NCI-H510A (cell line): ENCODE measurements at regions not wholly inside any gene's neighbourhood (a gene's known extent, or its start where the extent isn't known, plus 50 kb on each side); places are given as distances from the start of the nearest gene placed in this dataset.

Experiments used
- DNase-seq: peaks from one replicate; lab custom pipeline; 2025; lab: John Stamatoyannopoulos, UW

DNA sequence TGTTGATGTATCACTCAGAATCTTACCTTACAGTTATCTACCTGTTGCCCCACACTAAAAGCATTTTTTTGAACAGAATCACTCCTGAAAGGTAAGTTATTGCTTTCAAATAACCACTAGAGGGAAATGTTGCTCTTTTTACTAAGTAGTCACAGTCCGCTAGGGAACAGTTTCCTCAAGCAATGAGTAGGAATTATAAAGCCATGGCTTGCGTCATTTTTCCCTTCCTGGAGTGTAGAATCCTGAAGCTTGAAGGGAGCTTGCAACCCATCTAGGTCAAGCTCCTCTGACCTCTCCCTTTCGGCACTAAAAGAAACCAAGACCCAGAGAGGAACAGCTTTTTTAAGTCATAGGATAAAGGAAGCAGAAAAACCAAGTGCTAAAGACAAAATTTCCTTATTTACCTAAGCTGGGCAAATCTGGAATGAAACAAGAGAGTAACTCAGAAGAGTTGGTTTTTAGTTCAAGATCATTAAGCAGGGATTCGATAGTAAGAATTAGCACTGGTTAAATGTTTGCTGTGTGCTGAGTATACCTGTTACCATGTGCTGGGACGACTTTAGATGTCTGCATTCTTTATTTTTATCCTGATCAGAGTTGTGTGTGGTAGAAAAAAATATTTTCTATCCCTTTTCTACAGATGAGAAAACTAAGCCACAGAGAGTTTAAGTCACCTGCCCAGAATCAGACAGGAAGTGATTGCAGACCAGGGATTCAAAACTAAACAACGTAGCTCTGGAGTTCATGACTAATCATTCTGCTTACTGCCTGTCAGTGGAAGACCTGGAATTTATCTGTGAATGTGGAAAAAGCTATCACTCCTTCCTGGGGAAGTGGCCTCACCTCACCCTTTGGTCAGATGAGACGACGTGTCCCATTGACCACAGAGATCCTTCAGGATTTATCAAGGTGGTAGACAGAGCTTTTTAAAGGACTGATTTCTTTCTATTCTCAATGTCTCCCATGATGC, 631.5 kb downstream of the RAB28 start:
- peak; percentile 32 for DNase-seq

GRCh38 chr4:12846368-12846767, 637.8 kb downstream of the RAB28 start:
- DNase-seq, result no peak

GRCh38 chr4:12844141-12844540, 640.0 kb downstream of the RAB28 start:
- no peak for DNase-seq

DNA sequence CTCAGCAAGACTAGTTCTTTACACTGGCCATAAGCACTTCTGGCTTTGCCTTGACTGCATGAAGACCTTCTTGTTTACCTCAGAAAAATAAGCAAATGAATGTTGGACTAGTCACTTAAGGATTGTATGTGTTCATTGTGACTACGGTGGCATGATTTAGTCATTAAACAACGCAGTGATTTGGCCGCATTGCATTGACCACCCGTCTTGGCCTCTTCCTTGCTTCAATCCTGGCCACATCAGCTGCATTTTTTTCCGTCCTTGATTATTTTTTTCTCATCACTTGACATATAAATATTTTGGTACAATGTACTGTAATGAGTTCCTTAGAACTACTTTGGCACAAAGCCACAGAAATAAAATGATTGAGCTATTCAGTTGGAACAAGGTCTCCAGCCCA, 656.2 kb downstream of the RAB28 start:
- no peak for DNase-seq

- no peak for DNase-seq
These were observed 692.6 kb downstream of the RAB28 start for GRCh38 chr4:12791536-12791935.

DNA sequence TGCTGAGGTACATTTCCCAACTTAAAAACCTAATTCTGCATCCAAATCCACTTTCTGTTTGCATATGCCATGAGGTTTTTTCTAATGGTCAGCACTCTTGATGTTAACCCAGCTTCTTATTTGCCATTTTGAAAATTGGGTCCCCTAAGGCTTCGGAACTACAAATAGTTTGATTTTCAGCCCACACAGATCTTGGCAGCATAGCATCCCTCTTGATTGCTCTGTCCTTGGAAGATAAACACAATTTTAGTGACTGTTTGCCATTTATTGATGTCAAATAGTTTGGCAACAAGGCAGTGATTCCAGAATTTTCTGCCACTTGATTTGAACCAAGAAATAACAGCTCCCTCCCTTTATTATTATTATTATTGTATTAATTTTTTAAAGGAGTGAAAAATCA, 696.9 kb downstream of the RAB28 start:
- no peak for DNase-seq

DNA sequence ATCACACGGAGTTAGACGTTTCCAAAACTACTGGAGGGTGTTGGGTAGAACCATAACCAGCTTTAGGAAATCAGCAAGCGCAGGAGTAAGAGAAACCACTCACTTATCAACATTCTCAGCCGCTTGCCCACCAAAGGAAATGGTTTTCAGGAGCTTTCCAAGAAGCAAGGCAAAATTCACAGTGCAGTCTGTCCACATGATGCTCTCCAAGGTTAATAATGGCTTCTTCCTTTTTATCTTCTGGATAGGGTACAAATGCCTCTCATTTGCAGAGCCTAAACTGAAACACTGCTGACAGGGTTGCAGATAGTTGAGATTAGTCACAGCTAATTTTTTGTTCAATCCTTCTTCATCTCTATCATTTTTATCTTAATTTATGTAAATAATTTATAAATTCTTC, 705.4 kb downstream of the RAB28 start:
- DNase-seq, result no peak

DNA sequence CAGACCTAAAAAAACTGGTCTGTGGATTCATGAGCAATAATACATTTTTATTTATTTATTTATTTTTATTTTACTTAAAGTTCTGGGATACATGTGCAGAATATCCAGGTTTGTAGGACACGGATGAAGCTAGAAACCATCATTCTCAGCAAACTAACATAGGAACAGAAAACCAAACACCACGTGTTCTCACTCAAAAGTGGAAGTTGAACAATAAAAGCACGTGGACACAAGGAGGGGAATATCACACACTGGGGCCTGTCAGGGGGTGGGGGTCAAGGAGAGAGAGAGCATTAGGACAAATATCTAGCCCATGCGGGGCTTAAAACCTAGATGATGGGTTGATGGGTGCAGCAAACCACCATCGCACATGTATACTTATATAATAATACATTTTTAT, 705.9 kb downstream of the RAB28 start:
- no peak for DNase-seq

DNA sequence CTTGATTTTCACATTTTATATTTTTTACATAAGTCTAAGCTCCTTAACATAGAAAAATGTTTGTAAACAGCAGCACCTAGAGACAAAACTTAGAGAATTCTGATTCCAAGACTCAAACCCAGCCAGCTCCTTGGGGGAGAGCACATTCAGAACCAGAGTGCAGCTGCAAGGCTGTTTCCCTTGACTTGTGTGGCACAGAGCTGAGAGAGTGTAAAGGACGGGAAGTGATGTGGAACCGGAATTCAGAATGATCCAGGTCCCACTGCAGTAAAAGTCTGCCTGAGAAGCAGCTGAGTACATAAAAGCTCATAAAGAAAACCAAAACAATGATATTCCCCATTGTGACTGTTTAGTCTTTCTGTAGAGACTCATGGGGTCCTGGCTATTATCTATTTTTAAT, 713.8 kb downstream of the RAB28 start:
- peak; percentile 4 for DNase-seq

DNA sequence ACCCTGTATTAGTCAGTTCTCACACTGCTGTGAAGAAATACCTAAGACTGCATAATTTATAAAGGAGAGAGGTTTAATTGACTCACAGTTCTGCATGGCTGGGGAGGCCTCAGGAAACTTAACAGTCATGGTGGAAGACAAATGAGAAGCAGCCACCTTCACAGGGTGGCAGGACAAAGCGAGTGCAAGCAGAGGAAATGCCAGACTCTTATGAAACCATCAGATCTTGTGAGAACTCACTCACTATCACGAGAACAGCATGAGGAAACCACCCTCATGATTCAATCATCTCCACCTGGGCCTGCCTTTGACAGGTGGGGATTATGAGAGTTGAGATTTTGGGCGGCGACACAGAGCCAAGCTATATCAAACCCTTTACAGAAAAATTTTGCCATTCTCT, 722.4 kb downstream of the RAB28 start:
- no peak for DNase-seq

DNA sequence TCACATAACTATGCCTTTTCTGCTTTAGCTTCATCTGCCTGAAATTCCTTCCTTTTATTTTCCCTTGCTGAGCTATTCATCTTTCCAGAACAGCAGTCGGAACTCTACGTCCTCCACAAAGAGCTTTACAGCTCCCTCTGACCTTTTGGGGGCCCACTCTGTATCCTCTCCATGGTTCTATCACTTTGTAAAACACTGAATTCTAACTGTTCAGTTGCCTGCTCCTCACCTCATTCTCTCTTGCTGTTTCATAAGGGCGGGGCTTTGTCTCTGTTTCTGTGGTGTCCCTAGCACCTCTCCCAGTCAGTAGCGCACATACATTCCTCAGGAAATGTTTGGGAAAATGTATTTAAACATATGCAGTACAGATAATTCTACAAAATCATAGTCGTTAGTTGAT, 737.0 kb downstream of the RAB28 start:
- DNase-seq, result no peak

GRCh38 chr4:12746221-12746620, 737.9 kb downstream of the RAB28 start:
- no peak for DNase-seq

GRCh38 chr4:12734586-12734985, 749.6 kb downstream of the RAB28 start:
- DNase-seq, result no peak

- DNase-seq, result no peak
These were observed 754.8 kb downstream of the RAB28 start for GRCh38 chr4:12729384-12729783.

DNA sequence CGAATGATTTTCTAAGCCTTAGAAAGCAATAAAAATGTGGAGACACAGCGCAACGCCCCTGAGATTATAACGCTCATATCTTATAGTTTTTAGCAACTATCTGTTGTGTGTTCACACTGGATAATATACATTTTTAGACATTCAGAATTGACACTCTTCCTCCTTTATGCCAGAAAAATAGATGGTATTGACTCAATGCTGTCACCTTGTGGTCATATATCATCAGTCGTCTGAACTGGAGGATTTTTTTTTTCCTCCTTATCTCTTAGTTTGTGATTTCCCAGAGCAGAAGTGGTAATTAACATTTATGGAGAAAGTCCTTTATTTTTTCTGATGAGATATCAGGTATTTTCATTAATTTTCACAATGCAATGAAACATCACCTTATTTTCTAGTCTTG, 759.6 kb downstream of the RAB28 start:
- DNase-seq, result no peak

DNA sequence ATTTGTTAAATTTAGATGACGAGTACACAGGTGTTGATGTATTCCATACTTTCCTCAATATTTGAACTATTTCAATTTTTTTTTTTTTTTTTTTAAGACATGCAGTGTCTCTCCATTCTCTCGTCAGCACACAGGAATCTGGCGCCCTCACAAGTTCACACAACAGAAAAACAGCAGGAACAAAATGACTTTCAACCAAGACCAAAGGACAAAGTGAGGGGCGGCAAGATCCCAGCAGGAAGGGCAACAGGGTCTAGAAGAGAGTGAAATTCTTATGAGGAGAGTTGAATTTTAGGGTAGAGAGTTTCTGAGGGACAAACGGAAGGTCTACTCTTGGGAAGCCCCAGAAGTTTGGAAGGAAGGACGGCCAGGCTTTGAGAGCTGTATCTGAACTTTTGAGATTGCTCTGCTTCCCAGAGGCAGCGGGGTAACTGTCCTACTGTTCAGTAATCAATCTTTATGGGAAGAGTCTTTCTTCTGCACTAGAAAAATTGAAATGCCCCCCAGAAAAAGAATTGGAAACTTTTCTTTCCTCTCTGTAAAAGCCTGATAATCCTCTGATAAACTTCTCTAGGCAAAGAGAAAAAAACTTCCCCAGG, 760.2 kb downstream of the RAB28 start:
- no peak for DNase-seq

GRCh38 chr4:12716896-12717295, 767.2 kb downstream of the RAB28 start:
- DNase-seq, result no peak

DNA sequence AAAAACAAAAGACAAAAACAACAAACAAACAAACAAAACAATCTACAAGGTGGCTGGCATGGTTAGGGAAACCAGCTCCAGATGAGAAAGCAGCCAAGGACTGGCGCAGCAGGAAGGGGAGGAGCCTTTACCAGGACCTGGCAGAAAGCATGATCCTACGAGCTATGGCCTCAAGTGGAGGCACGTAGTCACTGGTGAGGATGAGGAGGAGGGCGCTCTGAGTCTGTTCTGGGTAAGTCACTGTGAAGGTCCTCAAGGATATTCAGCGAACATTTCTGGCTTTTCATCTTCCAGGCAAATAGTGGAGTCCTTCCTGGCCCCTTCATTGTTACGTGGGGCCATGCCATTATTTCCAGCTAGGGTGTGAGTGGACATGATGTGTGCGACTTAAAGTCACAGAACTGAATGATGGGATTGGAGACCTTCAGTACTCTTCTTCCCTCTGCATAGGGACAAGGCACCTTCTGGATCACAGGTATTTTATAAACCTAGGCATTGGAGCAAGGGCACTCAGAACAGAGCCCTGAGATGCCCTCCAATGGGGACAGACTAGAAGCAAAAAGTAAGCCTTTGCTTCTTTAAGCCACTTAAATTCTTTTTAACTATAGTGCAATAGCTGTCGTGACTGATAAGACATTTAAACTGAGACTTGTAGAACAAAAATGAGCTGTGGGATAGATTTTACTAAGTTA, 771.3 kb downstream of the RAB28 start:
- no peak for DNase-seq

DNA sequence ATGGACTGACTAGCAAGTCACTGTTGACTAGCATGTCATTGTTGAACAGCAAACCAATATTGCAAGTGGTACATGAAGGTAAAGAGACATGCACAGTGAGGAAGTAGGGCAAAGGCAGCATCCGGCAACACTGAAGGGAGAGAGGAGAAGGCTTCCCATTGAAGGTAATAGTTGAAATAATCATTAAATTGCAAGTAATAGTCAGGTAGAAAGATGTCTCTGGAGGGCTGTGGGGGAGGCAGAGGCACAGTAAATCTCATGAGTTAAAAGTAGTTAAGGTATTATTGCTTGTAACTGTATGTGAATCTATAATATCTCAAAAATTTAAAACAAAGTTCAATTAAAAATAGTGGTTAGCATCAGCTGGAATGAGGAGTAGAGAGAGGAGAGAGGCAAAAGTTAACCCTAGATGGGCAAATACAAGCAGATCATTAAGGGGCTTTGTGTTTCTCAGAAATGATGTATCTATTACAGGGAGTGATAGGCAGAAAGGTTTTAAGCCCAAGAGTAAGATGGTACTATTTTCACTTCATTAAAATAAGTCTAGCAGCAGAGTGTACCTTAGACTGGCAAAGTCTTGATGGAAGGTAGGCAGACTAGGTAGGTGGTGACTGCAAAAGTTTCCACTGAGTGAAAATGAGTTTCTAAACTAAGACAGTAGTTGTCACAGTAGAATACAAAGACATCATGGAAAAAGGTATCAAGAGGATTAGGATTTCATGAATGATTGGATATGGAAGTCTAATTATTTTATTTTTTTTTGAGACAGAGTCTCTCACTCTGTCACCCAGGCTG, 776.6 kb downstream of the RAB28 start:
- no peak for DNase-seq

DNA sequence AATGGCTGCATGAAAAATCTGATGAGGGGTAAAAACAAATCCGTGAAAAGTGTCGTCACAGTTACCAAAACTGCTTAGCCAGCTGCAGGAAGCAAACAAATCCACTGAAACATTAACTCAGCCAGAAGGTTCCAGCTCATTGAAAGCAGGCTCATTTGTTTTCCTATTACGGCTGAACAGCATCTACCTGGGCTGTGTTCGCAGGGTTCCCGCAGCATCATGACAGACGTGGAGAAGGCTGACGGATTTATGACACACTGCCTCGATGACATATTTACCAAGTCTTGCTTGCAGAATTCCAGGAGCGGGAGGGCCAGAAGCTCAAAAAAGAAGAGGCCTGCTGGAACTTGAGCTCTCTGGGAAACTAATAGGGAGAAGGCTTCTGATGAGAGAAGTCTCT, 781.1 kb downstream of the RAB28 start:
- DNase-seq, result no peak

GRCh38 chr4:12701384-12701783, 782.8 kb downstream of the RAB28 start:
- no peak for DNase-seq

- no peak for DNase-seq
These were observed 786.2 kb downstream of the RAB28 start for GRCh38 chr4:12697970-12698369.
